ENCODE measurements at regions not wholly inside any gene's neighbourhood (a gene's known extent, or its start where the extent isn't known, plus 50 kb on each side); places are given as distances from the start of the nearest gene placed in this dataset.

DNA sequence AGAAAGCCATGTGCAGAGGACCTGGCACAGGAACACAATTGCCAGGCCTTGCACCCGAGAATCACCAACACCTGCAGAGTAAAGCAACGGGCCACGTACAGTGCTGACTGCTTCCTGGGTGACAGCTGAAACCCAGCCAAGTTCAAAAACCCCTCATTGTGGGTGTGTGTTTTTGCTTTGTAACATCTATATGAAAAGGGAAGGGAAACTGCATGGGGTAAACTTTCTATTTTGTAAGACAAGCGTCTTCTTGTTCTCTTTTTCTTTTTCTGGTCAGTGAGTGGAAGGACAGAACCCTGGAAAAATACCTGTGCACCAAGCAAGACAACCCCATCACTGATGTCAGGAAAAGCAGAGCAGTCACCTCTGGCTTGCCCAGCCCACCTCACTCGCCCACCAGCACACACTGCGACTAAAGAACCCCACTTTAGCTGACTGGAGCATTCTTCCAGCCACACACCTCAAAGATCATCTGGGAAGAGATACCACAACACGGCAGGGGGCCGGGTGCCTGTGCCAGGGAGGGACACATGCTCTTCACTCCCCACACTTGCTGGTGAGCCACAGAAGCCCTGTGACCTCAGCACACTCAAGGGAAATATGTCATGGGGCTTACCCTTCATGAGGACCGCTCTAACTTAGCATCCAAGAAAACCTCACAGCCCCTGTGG is 172.3 kb downstream of the NDUFA12 start:
- TF ChIP-seq POLR2A (IDR thresholded peaks at IDR 0.05) (no peak), CTCF (IDR thresholded peaks at IDR 0.05) (no peak)

All from prostate gland (tissue), 2 donors.